ENCODE measurements at regions not wholly inside any gene's neighbourhood (a gene's known extent, or its start where the extent isn't known, plus 50 kb on each side); places are given as distances from the start of the nearest gene placed in this dataset.

DNA sequence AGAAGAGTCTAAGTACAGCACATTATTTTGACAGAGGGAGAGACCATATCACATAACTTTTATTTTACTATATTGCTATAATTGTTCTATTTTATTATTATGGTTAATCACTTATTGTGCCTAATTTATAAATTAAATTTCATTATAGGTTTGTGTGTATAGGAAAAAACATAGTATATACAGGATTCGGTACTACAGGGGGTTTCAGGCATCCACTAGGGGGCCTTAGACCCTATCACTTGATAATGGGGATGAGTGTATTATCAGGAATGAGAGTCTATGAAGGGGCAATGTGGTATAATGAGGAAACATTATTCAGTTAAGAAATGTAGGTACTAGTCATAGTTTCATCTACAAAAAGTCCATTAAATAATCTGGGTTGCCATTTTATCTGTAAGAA lies 833.1 kb downstream of the C4orf33 start:
- TF ChIP-seq EZH2phosphoT487 (IDR thresholded peaks at IDR 0.05; ENCODE audit: low read depth) = no peak
- TF ChIP-seq, protein P1, sequence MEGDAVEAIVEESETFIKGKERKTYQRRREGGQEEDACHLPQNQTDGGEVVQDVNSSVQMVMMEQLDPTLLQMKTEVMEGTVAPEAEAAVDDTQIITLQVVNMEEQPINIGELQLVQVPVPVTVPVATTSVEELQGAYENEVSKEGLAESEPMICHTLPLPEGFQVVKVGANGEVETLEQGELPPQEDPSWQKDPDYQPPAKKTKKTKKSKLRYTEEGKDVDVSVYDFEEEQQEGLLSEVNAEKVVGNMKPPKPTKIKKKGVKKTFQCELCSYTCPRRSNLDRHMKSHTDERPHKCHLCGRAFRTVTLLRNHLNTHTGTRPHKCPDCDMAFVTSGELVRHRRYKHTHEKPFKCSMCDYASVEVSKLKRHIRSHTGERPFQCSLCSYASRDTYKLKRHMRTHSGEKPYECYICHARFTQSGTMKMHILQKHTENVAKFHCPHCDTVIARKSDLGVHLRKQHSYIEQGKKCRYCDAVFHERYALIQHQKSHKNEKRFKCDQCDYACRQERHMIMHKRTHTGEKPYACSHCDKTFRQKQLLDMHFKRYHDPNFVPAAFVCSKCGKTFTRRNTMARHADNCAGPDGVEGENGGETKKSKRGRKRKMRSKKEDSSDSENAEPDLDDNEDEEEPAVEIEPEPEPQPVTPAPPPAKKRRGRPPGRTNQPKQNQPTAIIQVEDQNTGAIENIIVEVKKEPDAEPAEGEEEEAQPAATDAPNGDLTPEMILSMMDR (IDR thresholded peaks at IDR 0.05; ENCODE audit: low read depth, low read length) = peak; percentile 65
- Histone ChIP-seq H2AFZ (ENCODE audit: low read depth, low read length) (no peak overlapping the region), H3K9me3 (ENCODE audit: insufficient read depth, low read length) (no peaks in the 10 kb centered on the region)

DNA sequence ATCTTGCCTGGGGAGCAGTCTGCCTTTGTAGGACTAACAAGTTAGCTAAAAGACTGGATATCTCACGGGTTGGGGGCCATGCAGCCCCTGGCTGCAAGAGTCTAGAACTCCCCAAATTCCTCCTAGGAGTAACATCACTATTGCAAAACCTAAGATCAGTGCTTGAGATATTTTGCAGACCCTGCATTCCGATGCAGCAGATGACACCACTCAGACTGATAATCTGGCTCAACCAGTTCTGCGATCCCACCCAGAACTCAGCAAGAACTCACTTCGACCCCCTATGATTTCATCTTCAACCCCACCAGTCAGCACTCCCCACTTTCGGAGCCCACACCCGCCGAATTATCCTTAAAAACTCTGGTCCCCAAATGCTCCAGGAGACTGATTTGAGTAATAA lies 834.0 kb downstream of the C4orf33 start:
- no peaks in the 10 kb centered on the region for H4K20me1 ChIP-seq (ENCODE audit: insufficient read depth, low read length)

More for the DNA sequence above, 833.1 kb downstream of the C4orf33 start:
- H3K9ac ChIP-seq (ENCODE audit: low read length) = no peak overlapping the region
- H3K79me2 ChIP-seq (ENCODE audit: low read length) = no peaks in the 10 kb centered on the region
- no peaks in the 10 kb centered on the region for H4K20me1 ChIP-seq (ENCODE audit: insufficient read depth, low read length)
- no peak overlapping the region for H3K4me3 ChIP-seq (ENCODE audit: low read length)
- peaks cover 4% of the 10 kb centered on the region for H3K4me1 ChIP-seq (ENCODE audit: low read length)
- no peak overlapping the region for H3K27ac ChIP-seq (ENCODE audit: low read length)
- H3K27me3 ChIP-seq (ENCODE audit: low read depth, low read length) = no peaks in the 10 kb centered on the region
- H3K36me3 ChIP-seq (replicated peaks; ENCODE audit: low read depth, low read length) = no peaks in the 10 kb centered on the region
- H3K4me2 ChIP-seq (ENCODE audit: low read length) = no peak overlapping the region

DNA sequence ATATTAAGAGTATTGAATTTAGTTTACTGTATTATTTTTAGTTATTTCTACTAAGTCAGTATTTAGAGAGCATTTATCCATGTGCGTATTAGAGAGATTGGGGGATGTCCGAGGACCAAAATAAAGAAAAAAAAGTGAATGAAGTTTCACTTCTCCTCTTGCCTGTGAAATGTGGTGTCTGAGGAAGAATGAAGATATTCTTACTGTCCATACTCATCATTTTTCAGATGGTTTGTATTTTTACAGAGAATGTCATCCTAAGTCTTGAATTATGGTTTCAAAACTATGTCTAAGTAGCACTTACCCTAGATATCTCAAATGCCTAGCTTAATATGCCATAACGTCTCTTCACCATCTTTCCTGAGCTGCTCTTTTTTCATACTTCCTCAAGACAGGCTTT lies 854.3 kb downstream of the C4orf33 start:
- Histone ChIP-seq H3K9ac (ENCODE audit: low read length) (no peak overlapping the region), H3K36me3 (replicated peaks; ENCODE audit: low read depth, low read length) (no peaks in the 10 kb centered on the region), H3K27ac (ENCODE audit: low read length) (no peak overlapping the region), H2AFZ (ENCODE audit: low read depth, low read length) (no peak overlapping the region), H3K4me2 (ENCODE audit: low read length) (peak overlapping the region; percentile 18; the same call in 1 of the 2 replicates), H3K9me3 (ENCODE audit: insufficient read depth, low read length) (no peaks in the 10 kb centered on the region), H3K79me2 (ENCODE audit: low read length) (no peaks in the 10 kb centered on the region), H3K4me1 (ENCODE audit: low read length) (peaks cover 5% of the 10 kb centered on the region), H3K4me3 (ENCODE audit: low read length) (no peak overlapping the region), H4K20me1 (ENCODE audit: insufficient read depth, low read length) (no peaks in the 10 kb centered on the region), H3K27me3 (ENCODE audit: low read depth, low read length) (no peaks in the 10 kb centered on the region)
- TF ChIP-seq, protein P1 (IDR thresholded peaks at IDR 0.05; ENCODE audit: low read depth, low read length) = no peak
- no peak for TF ChIP-seq EZH2phosphoT487 (IDR thresholded peaks at IDR 0.05; ENCODE audit: low read depth)

More for the DNA sequence above, 834.0 kb downstream of the C4orf33 start:
- H3K4me1 ChIP-seq (ENCODE audit: low read length) = peaks cover 4% of the 10 kb centered on the region
- H3K4me2 ChIP-seq (ENCODE audit: low read length) = no peak overlapping the region
- H3K9me3 ChIP-seq (ENCODE audit: insufficient read depth, low read length) = no peaks in the 10 kb centered on the region
- H2AFZ ChIP-seq (ENCODE audit: low read depth, low read length) = no peak overlapping the region
- TF ChIP-seq EZH2phosphoT487 (IDR thresholded peaks at IDR 0.05; ENCODE audit: low read depth) = no peak
- TF ChIP-seq, protein P1 (IDR thresholded peaks at IDR 0.05; ENCODE audit: low read depth, low read length) = no peak
- no peaks in the 10 kb centered on the region for H3K79me2 ChIP-seq (ENCODE audit: low read length)
- H3K27ac ChIP-seq (ENCODE audit: low read length) = no peak overlapping the region
- no peaks in the 10 kb centered on the region for H3K36me3 ChIP-seq (replicated peaks; ENCODE audit: low read depth, low read length)
- no peak overlapping the region for H3K9ac ChIP-seq (ENCODE audit: low read length)
- no peak overlapping the region for H3K4me3 ChIP-seq (ENCODE audit: low read length)
- no peaks in the 10 kb centered on the region for H3K27me3 ChIP-seq (ENCODE audit: low read depth, low read length)

DNA sequence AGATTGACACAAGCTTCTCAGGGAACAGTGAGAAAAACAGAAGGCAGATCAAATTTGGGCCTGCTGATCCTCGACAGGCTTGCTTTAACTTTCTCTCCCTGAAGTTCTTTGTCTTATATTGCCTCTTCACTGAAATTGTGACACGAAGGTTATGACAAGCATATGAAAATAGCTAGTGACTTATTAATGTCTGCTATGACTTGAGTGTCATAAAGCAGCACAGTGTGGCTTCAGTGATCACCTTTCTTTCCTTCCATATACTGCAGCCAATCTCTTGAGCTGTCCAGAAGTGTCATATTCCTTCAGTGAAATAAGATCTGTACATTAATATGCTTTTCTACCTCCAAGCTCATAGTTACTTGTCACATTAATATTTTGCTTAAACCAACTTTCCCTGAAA lies 870.2 kb downstream of the C4orf33 start:
- Histone ChIP-seq H4K20me1 (ENCODE audit: insufficient read depth, low read length) (no peaks in the 10 kb centered on the region), H3K27ac (ENCODE audit: low read length) (no peak overlapping the region), H3K36me3 (replicated peaks; ENCODE audit: low read depth, low read length) (no peaks in the 10 kb centered on the region), H2AFZ (ENCODE audit: low read depth, low read length) (peak overlapping the region; percentile 19; the same call in 1 of the 2 replicates), H3K27me3 (ENCODE audit: low read depth, low read length) (no peaks in the 10 kb centered on the region), H3K9me3 (ENCODE audit: insufficient read depth, low read length) (no peaks in the 10 kb centered on the region), H3K79me2 (ENCODE audit: low read length) (no peaks in the 10 kb centered on the region), H3K4me1 (ENCODE audit: low read length) (no peaks in the 10 kb centered on the region), H3K4me2 (ENCODE audit: low read length) (no peak overlapping the region), H3K9ac (ENCODE audit: low read length) (no peak overlapping the region), H3K4me3 (ENCODE audit: low read length) (no peak overlapping the region)
- TF ChIP-seq, protein P1 (IDR thresholded peaks at IDR 0.05; ENCODE audit: low read depth, low read length) = no peak
- no peak for TF ChIP-seq EZH2phosphoT487 (IDR thresholded peaks at IDR 0.05; ENCODE audit: low read depth)

Measured in OCI-LY3 (cell line).